GM11168 (cell line): ENCODE measurements at regions not wholly inside any gene's neighbourhood (a gene's known extent, or its start where the extent isn't known, plus 50 kb on each side); places are given as distances from the start of the nearest gene placed in this dataset.
"Not testable (repeated sequence)": the region's sequence is repeated elsewhere in the genome, so short reads cannot be mapped to it uniquely, and the experiment has no call there.

Experiments used
- in situ Hi-C: fragments of 300-500 bp; cut with MboI; formaldehyde crosslinking; loops from one replicate; pipeline ENCODE4 v1.12.0; 2022; ENCODE audit warnings: low sequenced_read_pairs; ENCODE audit not compliant: unreplicated experiment

DNA sequence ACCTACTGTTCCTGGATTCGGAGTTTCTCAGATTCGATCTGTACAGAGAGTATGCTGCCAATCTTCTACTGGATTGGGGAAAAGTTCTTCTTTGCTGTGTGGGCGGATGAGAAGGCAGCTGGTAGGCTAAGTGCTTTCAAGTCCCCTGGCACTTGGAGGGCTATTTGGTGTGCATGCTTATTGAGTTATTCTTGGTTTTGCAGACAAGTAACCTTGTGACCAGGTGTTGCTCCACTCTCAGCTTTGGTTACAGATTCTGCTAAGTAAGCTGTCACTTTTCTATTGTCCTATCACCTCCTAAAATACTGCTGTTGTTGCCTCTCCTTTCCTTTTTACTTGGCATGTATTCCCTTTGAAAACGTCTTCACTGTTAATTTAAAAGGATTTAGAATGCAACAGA, 1375.1 kb upstream of the LRRTM3 start:
- in situ Hi-C loops = no loop called here

- in situ Hi-C loops = no loop called here
Measured at GRCh38 chr10:65555192-65555591, 1370.6 kb upstream of the LRRTM3 start.

GRCh38 chr10:65556006-65556405, 1369.8 kb upstream of the LRRTM3 start:
- in situ Hi-C loops = no loop called here

GRCh38 chr10:65559369-65559768, 1366.5 kb upstream of the LRRTM3 start:
- in situ Hi-C loops = no loop called here

- in situ Hi-C loops = no loop called here
Measured at GRCh38 chr10:65565246-65565645, 1360.6 kb upstream of the LRRTM3 start.

GRCh38 chr10:65566906-65567305, 1358.9 kb upstream of the LRRTM3 start:
- in situ Hi-C loops = no loop called here

GRCh38 chr10:65570143-65571010, 1355.5 kb upstream of the LRRTM3 start:
- in situ Hi-C loops = no loop called here

DNA sequence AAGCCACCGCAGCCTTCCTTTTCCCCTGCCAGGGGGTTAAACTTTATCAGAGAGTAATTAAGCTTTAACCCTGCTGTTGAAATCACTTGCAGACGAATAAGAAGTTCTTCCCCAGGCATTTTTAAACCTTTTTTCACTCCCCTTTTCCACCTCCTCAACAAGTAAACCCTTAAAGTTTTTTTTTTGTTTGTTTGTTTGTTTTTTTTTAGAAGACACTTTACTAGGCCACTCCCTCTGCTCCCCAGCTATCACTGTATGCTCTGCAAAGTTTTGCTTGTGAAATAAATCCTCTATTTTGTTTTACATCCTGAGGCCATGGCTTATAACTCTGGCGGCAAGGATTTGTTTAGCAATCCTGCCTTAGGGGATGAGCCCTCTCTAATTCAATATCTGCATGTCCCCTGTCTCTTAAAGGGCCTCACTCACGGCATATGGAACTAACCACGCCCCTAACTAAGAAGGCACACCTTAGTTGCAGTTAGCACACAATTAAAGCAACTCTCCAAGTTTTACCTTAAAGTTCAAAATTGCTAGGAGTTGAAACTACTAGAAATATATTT, 1354.7 kb upstream of the LRRTM3 start:
- in situ Hi-C loops = no loop called here

DNA sequence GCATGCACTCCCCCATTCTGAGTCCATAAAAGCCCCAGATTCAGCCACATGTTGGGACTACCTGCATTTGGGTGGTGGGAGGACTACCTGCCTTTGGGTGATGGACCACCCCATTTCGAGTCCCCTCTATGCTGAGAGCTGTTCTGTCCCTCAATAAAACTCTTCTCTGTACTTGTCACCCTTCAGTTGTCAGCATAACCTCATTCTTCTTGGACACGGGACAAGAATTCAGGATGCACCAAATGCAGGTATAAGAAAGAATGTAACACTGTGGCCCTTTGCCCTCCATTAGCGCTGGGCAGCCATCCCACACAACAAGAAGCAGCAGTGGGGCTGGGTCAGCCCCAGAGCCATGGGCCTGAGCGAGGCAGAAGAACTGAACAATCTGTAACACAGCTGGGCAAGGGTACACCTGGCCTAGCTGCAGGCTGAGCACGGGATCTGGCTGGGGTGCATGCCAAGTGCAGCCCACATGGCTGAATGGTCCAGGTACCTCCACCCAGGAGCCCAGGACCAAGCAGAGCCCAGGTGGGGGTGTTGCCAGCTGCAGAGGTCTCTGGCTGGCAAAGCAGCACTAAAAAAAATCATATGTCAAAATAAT, 1344.3 kb upstream of the LRRTM3 start:
- in situ Hi-C loops = no loop called here

DNA sequence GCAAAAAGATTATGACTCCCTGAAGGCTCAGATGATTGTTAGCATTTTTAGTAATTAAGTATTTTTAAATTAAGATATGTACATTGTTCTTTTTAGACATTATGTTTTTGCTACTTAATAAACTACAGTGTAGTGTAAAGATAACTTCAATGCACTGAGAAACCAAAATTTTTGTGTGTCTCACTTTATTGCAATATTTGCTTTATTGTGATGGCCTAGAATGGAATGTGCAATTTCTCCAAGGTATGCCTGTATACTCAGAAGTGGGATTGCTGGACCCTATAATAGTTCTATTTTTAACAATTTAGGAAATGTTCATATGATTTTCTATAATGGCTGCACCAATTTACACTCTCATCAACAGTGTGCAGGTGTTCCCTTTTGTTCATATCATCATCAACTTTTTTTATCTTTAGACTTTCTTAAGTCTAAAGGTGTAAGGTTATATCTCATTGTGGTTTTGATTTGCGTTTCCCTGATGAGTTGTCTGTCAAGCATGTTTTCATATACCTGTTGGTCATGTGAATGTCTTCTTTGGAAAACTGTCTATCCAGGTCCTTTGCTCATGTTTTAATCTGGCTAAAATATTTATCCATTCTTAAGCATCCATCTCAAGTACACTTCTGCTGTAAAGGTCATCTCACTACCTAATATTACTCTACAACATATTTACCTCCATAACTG, 1323.5 kb upstream of the LRRTM3 start:
- in situ Hi-C loops = no loop called here

GRCh38 chr10:65611592-65611991, 1314.2 kb upstream of the LRRTM3 start:
- in situ Hi-C loops = no loop called here

GRCh38 chr10:65614956-65615565, 1310.8 kb upstream of the LRRTM3 start:
- in situ Hi-C loops = no loop called here

DNA sequence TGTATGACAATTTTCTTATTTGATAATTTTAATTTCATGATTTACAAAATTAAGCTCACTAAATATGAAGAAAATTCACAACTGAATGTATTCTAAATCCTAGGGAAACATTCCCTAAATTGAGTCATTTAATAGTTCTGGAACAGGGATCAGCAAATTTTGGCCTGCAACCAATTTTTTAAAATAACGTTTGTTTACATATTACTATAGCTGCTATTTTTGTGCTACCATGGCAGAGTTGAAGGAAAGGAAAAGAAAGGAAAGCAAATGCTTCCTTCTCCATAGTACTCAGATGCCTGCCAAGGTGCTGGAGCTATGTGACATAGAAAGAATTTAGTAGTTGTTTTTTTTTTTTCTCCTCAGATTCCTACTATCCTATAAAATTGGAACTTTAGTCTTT, 1307.7 kb upstream of the LRRTM3 start:
- in situ Hi-C loops = no loop called here

DNA sequence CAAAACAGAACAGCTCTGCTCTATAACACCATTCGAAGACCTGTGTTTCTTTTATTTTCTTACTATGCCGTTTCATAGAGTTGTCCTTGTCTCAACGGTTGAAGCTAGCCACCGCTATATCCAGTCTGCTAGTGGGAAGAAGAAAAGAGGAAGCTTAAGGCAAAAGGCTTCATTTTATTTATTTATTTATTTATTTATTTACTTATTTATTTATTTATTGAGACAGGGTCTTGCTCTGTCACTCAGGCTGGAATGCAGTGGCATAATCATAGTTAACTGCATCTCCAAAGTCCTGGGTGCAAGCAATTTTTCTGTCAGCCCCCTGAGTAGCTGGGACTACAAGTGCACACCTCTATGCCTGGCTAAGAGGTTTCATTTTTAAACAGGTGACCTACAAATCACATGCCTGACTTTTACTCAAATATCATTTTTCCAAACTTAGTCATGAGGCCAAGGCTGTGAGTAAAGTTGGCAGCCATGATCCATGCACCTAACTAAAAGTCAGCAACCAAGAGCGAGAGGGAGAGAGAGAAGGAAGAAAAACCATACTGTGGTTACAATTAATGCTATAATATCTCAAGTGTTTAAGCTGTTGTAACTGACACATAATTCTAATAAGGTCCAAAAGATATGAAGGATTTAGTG, 1305.3 kb upstream of the LRRTM3 start:
- in situ Hi-C loops = no loop called here

DNA sequence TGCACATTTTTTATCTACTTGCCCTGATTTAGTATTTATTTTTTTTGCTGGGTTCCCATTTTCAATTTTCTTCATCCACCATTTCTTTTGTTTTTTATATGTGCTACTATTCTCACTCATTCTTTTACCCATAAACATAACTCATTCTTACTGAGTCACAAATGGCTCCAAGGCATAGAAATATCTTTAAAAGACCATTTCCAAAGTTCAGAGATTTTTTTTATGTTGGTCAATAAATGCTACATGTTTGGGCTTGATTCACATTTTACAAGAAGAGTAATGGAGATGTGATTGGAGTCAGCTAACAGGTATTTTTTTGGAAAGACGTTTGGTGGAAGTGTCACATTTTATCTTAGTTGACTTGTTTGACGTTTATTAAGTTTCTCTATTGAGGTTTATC, 1303.2 kb upstream of the LRRTM3 start:
- in situ Hi-C loops = no loop called here

GRCh38 chr10:65628493-65629139, 1297.2 kb upstream of the LRRTM3 start:
- in situ Hi-C loops = no loop called here

DNA sequence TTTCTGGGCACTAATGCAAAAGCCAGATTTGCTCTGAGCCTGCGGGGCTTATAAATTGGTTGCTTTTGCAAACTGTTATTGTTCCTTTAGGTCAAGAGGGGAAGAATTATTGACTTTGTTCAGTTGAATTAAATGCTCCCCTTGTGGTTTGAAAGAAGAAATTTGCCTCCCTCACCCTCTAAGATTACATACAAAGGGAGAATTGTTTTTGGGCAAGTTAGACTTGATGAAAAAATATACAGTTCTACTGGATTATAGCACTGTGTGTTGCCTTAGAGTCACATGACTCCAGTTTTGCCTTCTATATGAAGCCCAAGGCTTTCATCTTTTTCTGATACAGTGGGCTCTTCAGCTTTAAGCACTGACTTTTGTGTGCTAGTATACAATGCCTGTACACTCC, 1265.8 kb upstream of the LRRTM3 start:
- in situ Hi-C loops = no loop called here

GRCh38 chr10:65670087-65670486, 1255.7 kb upstream of the LRRTM3 start:
- in situ Hi-C loops = no loop called here

DNA sequence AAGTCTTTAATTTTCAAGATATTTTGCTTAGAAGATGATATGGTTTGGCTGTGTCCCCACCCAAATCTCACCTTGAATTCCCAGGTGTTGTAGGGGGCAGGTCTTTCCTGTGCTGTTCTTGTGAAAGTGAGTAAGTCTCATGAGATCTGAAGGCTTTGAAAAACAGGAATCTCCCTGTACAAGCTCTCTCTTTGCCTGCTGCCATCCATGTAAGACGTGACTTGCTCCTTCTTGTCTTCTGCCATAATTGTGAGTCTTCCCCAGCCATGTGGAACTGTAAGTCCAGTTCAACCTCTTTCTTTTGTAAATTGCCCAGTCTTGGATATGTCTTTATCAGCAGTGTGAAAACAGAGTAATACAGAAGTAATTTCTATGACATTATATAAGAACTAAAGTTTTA, 1255.2 kb upstream of the LRRTM3 start:
- in situ Hi-C loops = not testable (repeated sequence)

DNA sequence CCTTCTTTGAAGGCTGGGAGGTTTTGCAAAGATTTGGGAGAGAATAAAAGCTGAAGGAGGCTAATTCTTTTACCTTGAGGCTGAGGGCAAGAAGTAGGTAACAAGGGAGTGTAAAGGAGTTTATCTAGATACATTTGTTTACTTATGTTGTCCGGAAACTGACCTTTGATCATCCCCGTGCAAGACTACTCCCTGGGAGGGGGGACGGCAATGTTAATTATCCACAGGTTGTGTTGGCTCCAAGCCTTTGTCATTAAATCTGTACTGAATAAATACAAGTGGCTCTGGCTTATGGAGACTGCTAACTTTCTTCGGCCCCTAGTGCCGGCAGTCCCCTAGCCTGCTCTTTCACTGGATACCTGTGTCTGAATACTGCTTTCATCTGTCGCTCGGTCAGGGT, 1250.6 kb upstream of the LRRTM3 start:
- in situ Hi-C loops = no loop called here
